Suprapubic skin (tissue), 4 donors: ENCODE measurements at regions not wholly inside any gene's neighbourhood (a gene's known extent, or its start where the extent isn't known, plus 50 kb on each side); places are given as distances from the start of the nearest gene placed in this dataset.

Source experiments
- CTCF ChIP-seq, 2 donors: fragments of 200-600 bp in 1 of 2; fragments of 450-650 bp in 1 of 2; sonication (generic) in 1 of 2; IDR thresholded peaks; one replicate each; pipeline ENCODE4 v1.5.1; 2016 to 2019; ENCODE audit warnings: antibody characterized with exemption in 2 of 2, mild to moderate bottlenecking in 1 of 2, moderate library complexity in 1 of 2
- POLR2A ChIP-seq, 2 donors: fragments of 450-650 bp; IDR thresholded peaks; one replicate each; pipeline ENCODE4 v1.6.1; 2017; ENCODE audit warnings: antibody characterized with exemption in 2 of 2, mild to moderate bottlenecking in 2 of 2, moderate library complexity in 2 of 2
- POLR2AphosphoS5 ChIP-seq, 3 donors: sonication (generic); formaldehyde crosslinking; IDR thresholded peaks; one replicate each; pipeline ENCODE4 v1.6.1; 2017; ENCODE audit warnings: antibody characterized with exemption in 3 of 3

DNA sequence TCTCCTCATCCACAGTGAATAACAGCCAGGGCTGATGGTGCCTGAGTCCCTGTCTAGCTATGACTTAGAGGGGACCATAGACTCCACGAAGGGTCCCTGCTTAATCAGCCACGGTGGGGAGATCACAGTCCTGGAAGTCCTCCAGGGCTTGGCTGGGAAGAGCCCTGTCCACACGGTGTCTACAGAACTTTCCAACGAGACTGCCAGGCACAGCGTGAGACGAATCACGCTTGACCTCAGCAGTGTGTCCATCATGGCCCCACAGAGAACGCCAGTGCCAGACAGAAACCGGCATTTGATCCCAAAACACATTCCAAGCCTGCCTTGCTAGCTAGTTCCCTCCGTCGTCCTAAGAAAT lies 143.4 kb downstream of the CRYBB2 start:
- TF ChIP-seq CTCF (IDR thresholded peaks at IDR 0.05) (no peak), POLR2AphosphoS5 (IDR thresholded peaks at IDR 0.05) (no peak), POLR2A (IDR thresholded peaks at IDR 0.05) (no peak)
